A673 (cell line): ENCODE measurements at regions not wholly inside any gene's neighbourhood (a gene's known extent, or its start where the extent isn't known, plus 50 kb on each side); places are given as distances from the start of the nearest gene placed in this dataset.

ENCODE experiments used
- BruUV-seq: library from RNA; stranded (reverse); fragments of 400-500 nt; replicated peaks from 2 replicates; lab custom pipeline; 2021; lab: Mats Ljungman, UMichigan
- CTCF ChIA-PET: fragments of 300-600 bp; sonication (Branson Sonifier 250); formaldehyde crosslinking; loops from one replicate; lab custom pipeline; 2022; ENCODE audit warnings: antibody characterized with exemption; lab: Charles Lee
- POLR2A ChIA-PET: fragments of 300-600 bp; sonication (Branson Sonifier 250); formaldehyde crosslinking; loops from one replicate; lab custom pipeline; 2022; ENCODE audit warnings: antibody characterized with exemption; ENCODE audit not compliant: low non-redundant PET; lab: Charles Lee
- DNase-seq: peaks from one replicate; pipeline ENCODE4 v3.0.0-alpha.2; 2015; ENCODE audit warnings: low spot score
- H3K27ac ChIP-seq: fragments of 200-600 bp; sonication (generic); 2 replicates; pipeline ENCODE4 v1.5.1; 2016; ENCODE audit warnings: mixed run types, low read depth, mild to moderate bottlenecking, mixed read lengths, antibody characterized with exemption, low read length; ENCODE audit not compliant: poor library complexity, severe bottlenecking
- H3K27me3 ChIP-seq: fragments of 200-600 bp; sonication (generic); replicated peaks from 2 replicates; pipeline ENCODE4 v1.6.1; 2017; ENCODE audit warnings: mixed run types, low read depth, mild to moderate bottlenecking, mixed read lengths, antibody characterized with exemption, low read length; ENCODE audit not compliant: insufficient read depth, poor library complexity
- H3K36me3 ChIP-seq: fragments of 200-600 bp; sonication (generic); 2 replicates; pipeline ENCODE4 v1.6.1; 2016; ENCODE audit warnings: mixed run types, mild to moderate bottlenecking, mixed read lengths, antibody characterized with exemption, low read length; ENCODE audit not compliant: insufficient read depth, poor library complexity, severe bottlenecking
- H3K4me1 ChIP-seq: fragments of 200-600 bp; sonication (generic); 2 replicates; pipeline ENCODE4 v1.6.1; 2017; ENCODE audit warnings: mixed run types, mild to moderate bottlenecking, mixed read lengths, antibody characterized with exemption, low read length; ENCODE audit not compliant: insufficient read depth, poor library complexity, severe bottlenecking
- H3K4me3 ChIP-seq: fragments of 200-600 bp; sonication (generic); 2 replicates; pipeline ENCODE4 v1.5.1; 2016; ENCODE audit warnings: low read depth, mixed run types, mild to moderate bottlenecking, mixed read lengths, low read length; ENCODE audit not compliant: poor library complexity, severe bottlenecking
- H3K9me3 ChIP-seq: fragments of 200-600 bp; sonication (generic); 2 replicates; pipeline ENCODE4 v1.6.1; 2016; ENCODE audit warnings: mixed run types, low read depth, mild to moderate bottlenecking, mixed read lengths, antibody characterized with exemption, low read length; ENCODE audit not compliant: poor library complexity, severe bottlenecking
- CTCF ChIP-seq: fragments of 300-800, 200-600 bp; sonication (generic); conservative IDR thresholded peaks from 2 replicates; pipeline ENCODE4 v1.5.1; 2017; ENCODE audit warnings: low read depth, mild to moderate bottlenecking, antibody characterized with exemption, low read length, moderate library complexity, mixed read lengths
- EZH2 ChIP-seq: fragments of 200-600 bp; sonication (generic); IDR thresholded peaks from 2 replicates; pipeline ENCODE4 v1.6.1; 2017; ENCODE audit warnings: borderline replicate concordance, low read depth, mild to moderate bottlenecking, mixed read lengths, antibody characterized with exemption, low read length; ENCODE audit not compliant: poor library complexity, severe bottlenecking
- intact Hi-C: fragments of 100-400 bp; cut with micrococcal nuclease; formaldehyde crosslinking; loops from one replicate; pipeline ENCODE4 v1.10.0; 2022; ENCODE audit not compliant: unreplicated experiment

- intact Hi-C loops: no loop called here
- DNase-seq: no peak
- Histone ChIP-seq H3K27me3 (no peaks in the 10 kb centered on the region), H3K4me1 (no peaks in the 10 kb centered on the region), H3K36me3 (no peaks in the 10 kb centered on the region), H3K27ac (no peak overlapping the region), H3K4me3 (no peak overlapping the region), H3K9me3 (no peaks in the 10 kb centered on the region)
- no TSS peak for BruUV-seq
- no peak for TF ChIP-seq CTCF
- no peak for TF ChIP-seq EZH2
- CTCF ChIA-PET: no interaction called here
- POLR2A ChIA-PET: no interaction called here
Measured at GRCh38 chr1:29397981-29398380, 161.7 kb downstream of the PTPRU start.

- CTCF ChIA-PET: no interaction called here
- no TSS peak for BruUV-seq
- H3K4me3 ChIP-seq: no peak overlapping the region
Measured at GRCh38 chr1:29397256-29397590, 160.9 kb downstream of the PTPRU start.

GRCh38 chr1:29396438-29397255 is 160.3 kb downstream of the PTPRU start:
- Histone ChIP-seq H3K27me3 (no peaks in the 10 kb centered on the region), H3K4me1 (no peaks in the 10 kb centered on the region), H3K36me3 (no peaks in the 10 kb centered on the region), H3K9me3 (no peaks in the 10 kb centered on the region), H3K4me3 (no peak overlapping the region), H3K27ac (no peak overlapping the region)
- BruUV-seq: no TSS peak
- ChIA-PET POLR2A (no interaction called here), CTCF (no interaction called here)
- intact Hi-C loops: no loop called here
- no peak for DNase-seq
- TF ChIP-seq EZH2 (no peak), CTCF (peak; percentile 40)

More at GRCh38 chr1:29397256-29397590, 160.9 kb downstream of the PTPRU start:
- TF ChIP-seq CTCF (no peak), EZH2 (no peak)
- POLR2A ChIA-PET: no interaction called here
- no peaks in the 10 kb centered on the region for H3K4me1 ChIP-seq
- DNase-seq: no peak
- H3K36me3 ChIP-seq: no peaks in the 10 kb centered on the region
- no peaks in the 10 kb centered on the region for H3K27me3 ChIP-seq
- intact Hi-C loops: no loop called here
- H3K9me3 ChIP-seq: no peaks in the 10 kb centered on the region
- H3K27ac ChIP-seq: no peak overlapping the region
